NCI-H1694 (cell line): ENCODE measurements at regions not wholly inside any gene's neighbourhood (a gene's known extent, or its start where the extent isn't known, plus 50 kb on each side); places are given as distances from the start of the nearest gene placed in this dataset.

ENCODE experiments used
- DNase-seq: peaks from one replicate; lab custom pipeline; 2025; lab: John Stamatoyannopoulos, UW

DNA sequence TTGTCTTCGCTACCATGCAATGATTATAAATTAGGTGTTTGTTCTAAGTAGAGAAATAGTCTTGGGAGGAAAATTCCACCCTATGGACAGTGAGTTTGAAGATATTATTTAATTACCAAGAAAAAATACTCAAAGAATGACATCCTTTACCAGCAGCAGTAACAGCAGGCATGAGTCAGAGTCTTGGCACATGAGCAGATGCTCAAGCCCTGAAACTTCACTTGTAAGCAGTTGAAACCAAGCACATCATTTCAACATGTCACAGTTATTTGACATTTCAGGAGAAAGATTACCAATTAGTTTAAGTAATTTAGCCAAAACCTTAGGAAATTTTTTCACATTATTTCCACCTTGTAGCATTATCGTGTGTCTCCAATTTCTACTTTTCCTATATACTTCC lies 99.2 kb downstream of the C12orf50 start:
- DNase-seq = peak; percentile 25

DNA sequence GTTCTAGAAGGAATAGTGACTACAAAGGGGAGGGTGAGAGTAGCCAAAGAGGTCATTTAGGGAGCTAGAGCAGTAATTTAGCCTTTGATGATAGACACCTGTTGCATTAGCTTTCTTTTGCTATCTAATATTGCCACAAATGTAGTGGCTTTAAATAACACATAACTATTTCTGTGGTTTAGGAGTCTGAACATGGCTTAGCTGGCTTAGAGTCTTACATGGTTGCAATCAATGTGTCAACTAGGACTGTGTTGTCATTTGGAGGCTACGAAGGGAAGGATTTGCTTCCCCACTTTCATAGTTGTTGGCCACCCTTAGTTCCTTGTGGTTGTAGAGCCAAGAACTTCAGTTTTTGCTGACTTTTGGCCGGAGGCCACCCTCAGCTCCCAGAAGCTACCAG lies 99.9 kb downstream of the C12orf50 start:
- no peak for DNase-seq

DNA sequence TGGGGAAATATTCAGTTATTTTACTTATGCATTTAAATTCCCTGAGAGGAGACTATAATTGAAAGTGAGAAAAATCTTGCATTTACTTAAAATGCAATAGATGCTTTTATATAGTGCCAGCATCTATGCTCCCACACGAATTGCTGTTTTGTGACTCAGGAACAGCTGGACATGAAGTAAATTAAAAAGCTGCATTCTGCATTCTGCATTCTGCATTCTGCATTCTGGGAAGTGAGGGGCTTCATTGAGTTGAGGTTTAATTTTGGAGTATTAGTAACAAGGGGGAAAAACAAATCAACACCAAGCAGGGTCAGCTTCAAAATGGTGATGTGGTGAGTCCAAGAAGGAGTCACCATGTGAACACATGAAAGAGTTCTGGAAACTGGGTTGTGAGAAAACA lies 101.2 kb downstream of the C12orf50 start:
- no peak for DNase-seq

DNA sequence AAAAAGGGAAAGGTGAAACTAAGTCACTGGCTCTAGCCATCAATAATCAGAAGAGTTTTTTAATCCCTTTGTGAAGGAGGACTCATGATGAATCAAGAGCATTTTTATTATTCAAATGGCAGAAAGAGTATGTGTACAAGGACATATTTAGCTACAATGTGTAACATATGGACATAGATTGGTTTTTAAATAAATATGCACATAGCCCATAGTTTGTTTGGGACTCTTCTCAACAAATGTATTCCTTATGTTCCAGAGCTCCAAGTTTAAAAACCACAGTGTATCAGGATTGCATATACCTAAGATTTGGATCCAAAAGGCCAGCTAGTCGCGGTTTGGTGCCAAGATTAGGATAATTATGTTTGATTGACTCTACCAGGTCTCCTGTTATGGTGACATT lies 104.2 kb downstream of the C12orf50 start:
- peak; percentile 49 for DNase-seq

DNA sequence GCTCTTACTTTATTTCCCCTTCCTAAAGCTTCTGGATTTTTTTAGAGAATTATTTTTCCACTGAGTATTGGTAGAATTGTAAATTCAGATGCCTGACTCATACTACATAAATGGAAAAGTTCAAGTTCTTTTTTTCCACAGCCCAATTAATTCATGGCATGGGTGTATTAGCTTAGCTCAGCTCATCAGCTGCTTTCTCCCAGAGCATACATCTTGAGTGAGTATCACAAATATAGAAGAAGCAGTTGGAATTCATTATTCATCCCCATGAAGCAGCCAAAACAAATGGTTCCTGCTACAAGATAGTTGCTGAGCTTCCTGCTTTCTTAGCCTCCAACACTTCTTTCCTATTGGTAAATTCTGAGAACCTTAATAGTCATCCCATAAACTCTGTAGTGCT lies 105.1 kb downstream of the C12orf50 start:
- no peak for DNase-seq

DNA sequence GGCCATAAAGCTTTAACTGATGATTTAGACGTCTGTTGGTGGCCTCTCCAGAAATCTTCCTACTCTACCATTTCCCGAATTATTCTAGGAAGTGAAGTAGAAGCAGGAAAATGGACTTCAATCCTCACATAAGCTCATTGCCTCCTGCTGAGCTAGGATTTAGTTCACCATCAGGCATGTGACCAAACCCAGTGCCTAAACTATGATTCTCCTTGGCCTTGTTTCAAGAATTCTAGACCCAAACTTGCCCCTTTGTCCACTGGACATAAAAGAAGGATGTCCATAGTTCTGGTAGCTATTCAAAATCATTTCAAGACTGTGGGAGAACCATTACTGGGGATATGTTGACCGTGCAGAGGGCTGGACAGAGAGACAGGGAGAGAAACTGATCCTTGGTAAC lies 105.8 kb downstream of the C12orf50 start:
- DNase-seq = no peak

DNA sequence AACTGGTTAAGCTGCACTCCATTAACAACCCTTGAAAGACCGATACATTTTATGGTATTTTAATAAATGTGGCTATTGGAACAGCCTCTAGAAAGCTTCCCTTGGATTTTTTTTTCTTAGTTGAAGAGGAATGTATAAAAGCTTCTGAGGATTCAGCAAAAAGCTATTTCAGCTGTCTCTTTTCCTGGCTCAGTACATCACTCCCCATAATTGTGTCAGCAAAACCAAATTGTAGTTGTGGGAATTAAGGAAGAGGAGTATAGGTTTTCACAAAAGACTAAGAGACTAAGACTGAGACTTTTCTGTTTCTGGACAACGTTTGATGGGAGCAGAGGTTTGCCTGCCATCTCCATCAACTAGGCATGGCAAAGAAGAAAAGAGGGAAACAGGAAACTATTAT lies 106.5 kb downstream of the C12orf50 start:
- no peak for DNase-seq

DNA sequence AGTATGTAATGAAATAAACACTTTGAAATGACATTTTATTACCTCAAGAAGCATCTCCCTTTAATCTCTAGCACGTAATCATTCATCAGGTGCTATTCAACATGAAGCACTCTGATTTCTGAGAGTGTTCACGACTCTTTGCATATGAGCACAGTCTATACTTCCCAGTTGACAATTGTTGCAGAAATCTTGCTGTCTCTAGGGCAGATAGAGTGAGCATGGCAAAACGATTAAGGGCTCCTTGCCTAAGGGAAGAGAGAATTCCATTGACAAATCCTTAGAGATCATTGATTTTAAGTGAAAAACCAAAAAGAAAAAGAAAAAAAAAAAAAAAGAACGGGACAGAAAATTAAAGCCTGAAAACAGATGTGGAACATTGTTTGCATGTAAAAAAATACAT lies 107.6 kb downstream of the C12orf50 start:
- DNase-seq = no peak

DNA sequence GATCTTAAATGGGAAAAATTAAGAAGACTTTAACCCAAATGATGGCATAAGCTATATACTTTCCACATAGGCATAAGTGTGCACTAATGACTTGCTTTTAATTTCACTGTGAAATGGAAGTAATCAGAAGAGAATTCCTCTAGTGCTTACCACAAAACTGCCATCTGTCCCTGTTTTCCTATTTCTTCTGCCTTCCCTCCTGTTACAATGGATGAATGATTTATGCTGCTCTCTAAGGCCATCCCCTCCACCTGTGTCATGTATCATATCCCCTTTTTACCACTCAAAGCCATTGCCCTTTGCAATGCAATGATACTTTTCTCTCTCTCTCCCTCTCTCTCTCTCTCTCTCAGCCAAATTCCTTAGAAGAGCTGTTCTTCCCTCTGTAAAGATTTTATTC lies 109.1 kb downstream of the C12orf50 start:
- DNase-seq = peak; percentile 89

DNA sequence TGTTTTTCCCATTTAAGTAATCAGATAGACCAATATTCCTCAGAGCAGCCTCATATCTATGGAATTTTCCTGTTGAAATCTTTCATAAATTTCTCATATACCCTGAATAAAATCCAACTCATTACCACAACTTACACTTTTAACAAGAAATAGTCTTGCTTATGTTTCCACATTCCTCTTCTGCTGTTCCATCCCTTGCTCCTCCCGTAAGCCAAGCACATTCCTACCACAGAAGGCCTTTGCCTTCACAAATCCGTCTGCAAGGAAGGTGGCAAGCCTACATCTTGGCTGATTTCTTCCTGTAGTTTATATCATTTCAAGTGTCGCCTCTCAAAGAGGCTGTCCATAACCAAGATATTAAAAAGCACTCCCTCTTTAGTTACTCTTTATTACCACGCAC lies 127.7 kb downstream of the C12orf50 start:
- no peak for DNase-seq

DNA sequence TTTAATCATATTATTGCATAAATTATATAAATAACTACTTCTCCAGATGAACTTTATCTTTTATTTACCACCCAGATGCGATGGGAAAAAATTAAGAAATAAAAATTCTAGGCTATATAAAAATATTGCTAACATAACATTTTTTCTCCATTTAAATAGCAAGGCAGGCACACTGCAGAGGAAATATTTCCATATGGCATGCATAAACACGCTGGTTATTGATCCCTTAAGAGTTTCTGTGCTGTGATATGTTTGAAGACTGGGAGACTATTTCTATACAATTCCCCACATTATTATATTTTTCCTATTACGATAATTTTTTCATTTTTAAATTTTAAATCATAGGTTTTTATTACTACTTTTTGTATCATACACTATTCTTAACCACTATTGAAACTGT lies 131.5 kb downstream of the C12orf50 start:
- no peak for DNase-seq

DNA sequence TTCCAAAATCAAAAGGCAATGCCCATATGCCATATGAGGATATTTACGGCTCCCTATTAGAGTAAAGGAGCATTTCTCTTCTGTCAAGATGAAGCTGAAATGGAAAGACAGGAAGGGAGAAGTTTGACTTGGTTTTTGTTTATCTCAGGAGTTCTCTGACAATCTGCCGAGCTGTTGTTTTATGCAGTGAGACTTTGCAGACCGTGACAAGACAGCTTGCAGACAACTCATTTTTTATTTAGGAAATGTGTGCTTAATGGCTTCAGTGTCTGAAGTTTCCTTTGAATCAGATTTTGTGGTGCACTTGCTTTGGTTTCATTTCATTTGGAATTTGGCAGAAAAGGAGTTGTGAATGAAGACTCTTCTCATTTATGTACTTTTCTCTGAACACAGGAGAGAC lies 145.4 kb downstream of the C12orf50 start:
- DNase-seq = no peak

DNA sequence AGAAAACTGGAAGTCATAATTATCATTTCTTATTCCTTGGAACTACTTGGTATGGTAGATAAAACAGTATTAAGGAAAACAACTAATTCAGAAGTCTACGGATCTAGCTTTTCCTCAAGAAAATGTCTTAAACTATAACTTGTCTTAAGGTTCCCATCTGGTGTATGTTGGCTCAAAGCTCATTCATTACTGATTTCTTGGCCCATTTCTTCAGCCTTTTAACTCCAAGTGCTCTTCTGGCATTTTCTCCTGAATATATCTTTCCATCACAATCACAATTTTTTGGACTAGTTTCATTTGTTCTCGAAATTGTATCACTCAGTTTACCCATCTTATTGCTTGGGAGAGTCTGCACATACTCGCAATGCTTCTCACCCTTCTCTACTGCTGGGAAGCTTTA lies 150.1 kb downstream of the C12orf50 start:
- no peak for DNase-seq

DNA sequence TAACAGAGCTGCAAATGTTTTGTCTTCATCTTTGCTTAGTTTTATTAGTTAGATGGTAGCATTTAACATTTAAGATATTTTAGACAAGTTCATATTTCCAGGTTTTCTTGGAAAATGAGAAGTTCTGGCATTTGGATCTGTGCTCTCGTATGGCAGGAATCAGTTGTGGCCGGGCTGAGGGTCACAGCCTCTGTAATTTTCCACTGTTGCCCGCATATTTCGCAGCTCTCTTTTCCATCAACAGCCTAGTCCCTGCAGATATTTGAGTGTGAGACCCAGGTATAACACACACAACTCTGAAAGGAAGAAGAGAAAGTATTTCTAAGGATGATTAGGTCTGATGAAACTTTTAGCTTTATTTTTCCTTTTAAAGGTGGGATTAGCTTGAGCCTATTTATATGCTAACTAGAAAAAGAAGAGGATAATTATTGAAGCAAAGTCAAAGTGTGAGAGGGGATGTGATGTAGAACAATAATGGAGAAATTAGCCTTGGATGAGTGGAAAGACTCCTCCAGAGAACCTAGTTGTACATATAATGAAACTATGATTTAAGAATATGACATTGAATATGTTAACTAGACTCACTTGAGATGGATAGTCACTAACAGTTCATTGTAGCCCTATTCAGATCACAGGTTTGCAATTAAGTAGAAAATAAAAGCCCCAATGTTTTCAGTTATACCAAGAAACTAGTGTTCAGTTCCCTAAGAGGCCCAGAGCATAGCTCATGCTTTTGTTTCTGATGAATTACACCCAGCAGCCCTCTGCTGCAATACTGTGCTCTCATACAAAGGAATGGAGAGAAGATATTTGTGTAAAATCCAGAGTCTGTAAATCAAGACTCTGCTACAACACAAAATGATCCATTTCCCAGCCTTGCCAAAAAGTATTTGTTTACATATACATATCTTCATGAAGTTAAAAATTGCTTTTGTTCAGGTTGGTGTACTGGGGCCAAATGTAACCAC lies 158.4 kb downstream of the C12orf50 start:
- DNase-seq = no peak

DNA sequence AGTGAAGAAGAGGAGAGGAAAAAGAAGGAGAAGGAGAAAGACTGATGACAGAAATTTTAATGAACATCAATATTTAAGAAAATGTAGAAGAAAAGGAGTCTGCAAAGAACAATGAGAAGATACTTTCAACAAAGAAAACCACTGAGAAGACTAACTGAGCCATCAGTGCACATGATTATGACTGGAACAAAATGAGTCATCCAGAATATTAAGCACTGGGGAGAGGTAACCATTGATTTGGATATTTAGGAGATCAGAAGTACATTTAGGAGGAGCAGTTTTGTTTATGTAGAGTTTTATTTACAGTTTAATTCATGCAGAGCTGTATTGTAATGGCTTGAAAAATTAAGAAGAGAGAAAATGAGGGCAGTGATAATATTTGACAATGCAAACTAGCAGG lies 159.1 kb downstream of the C12orf50 start:
- DNase-seq = no peak

DNA sequence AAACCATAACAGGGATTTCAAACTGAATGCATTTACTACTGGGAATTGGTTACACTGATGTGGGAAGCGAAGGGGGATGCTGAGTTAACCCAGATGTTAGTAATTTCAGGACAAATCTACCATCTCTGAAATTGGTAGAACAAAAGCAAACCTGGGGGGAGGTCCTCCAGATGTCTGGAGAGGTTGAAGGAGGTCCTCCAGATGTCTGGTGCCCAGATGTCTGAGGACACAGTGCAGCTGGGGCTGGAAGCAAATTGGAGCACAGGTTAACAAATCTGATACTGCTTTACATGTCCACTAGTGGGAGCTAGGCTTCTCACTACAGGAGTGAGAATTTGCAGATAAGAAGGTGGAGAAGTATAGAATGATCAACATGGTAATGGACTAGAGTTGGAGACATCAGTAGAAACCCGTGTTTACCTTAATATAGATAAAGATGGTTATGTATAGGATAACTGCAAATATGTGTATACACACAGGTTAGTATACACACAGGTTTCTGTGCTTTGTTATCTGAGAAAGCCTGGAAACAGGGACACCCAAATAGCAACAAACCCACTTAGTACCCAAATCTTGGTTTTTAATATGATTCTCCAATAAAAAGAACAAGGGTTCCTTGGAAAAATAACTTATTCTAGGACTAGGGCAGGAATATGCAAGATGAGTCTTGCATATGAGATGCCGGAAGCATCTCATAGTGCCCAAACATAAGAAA lies 162.5 kb downstream of the C12orf50 start:
- no peak for DNase-seq

DNA sequence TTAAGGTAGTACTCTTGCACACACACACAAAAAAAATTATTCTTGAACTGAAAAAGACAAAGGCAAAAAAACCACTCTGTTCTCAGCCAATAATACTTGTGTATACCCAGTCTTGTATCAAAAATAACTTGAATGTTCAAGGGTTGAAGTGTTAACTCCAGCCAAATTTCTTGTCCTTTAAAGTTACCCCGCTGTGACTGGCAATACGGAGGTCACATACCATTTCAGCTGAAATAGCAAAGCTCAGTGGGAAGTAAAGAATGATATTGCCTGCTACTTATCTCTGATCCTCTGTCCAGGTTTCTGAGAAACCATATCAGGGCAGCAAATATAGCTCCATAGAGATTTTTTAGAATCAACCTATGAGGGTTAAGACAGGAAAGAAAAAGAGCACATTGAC lies 167.4 kb downstream of the C12orf50 start:
- DNase-seq = no peak

DNA sequence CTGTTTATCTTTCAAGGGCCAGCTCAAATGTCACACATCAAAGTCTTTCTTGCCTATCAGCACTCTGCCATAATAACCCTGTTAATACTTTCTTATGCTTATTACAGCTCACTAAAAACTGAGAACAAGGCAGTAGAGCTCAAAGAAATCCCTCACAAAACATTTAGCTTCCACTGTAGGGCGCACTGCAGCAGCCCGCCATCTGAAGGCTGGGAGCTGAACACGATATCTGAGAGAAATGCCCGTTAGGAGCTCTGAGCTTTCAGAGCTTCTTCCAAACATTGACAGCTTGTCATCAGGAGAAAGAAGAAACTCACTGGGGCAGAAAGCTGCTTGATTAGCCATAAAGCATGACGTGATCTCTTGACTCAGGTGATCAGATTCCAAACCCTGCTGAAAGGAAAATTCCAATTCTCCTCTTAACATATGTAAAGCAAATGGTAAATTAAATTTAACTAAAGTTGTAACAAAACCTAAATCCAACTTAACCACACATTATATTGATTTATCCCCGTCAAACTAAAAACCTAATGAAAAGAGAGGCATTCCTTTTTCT lies 175.7 kb downstream of the C12orf50 start:
- no peak for DNase-seq

DNA sequence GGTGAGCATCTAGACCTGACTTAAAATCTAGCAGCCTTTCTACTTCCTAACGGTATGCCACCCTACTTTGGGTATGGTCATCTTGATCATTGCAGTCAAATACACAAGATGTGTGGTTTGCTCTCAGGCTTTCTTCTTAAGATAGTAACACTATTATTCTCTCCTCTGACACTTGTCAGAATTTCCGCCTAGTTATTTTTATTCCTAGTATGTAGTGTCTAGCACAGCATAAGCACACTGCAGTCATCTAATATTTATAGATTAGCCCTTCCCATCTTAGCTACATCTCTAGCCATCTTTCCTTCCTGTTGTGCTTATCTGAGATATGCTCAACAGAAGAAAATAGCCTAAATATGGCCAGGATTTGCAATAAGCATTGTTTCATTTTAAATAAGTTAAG lies 180.1 kb downstream of the C12orf50 start:
- no peak for DNase-seq

DNA sequence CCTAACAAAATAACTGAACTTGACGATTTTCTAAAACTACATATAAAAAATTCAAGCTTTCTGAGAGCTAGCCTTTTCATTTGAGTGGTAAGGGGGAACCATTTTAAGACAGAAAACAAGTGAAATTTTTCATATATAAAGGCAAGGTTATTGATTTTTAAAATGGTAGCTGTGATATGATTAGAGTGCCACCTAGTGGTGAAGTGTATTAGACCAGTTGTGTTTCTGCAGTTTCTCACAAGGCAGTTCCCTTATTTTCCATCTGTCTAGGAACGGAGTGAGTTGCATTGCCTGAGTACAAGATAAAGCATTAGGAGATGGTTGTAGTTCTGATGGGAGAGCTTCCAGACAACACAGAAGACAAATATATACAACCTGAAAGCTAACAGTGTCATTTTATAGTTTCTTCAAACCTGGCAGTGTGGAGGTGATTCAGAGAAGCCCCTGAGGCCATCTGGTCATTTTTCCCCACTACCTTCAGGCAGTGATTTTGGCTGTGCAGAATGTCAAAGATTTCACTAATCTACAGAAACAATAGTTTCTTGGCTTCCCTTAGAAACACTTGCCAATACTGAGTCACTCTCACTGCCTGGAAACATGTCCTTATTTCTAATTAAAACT lies 180.8 kb downstream of the C12orf50 start:
- DNase-seq = peak; percentile 71

DNA sequence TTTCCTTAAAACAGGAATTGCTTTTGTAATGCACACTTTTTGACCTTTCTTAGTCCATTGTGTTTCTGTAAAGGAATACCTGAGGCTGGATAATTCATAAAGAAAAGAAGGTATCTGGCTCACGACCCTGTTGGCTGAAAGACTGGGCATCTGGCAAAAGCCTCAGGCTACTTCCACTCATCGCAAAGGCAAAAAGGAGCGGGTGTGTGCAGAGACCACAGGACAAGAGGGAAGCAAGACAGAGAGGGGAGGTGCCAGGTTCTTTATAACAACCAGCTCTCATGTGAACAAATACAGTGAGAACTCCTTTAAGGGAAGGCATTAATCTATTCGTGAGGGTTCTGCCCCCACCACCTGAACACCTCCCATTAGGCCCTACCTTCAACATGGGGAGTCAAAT lies 182.1 kb downstream of the C12orf50 start:
- no peak for DNase-seq

DNA sequence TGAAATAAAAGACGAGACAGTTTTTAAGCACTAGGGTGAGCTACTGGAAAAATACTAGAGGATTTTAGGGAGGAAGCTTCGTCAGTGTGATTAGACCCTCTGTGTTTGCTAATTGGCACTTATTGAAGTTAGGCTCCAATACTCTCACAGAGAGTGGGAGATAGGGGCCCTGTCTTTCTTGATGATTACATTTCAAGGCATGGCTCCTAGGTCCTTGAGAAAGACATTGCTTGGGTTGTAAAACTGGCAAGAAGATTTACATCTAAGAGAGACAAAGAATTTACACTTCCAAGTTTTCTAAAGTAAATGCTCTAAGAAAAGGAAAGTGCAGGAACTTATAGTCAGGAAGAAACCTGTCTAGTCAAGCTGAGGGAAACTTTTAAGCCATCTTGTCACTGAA lies 183.2 kb downstream of the C12orf50 start:
- no peak for DNase-seq

DNA sequence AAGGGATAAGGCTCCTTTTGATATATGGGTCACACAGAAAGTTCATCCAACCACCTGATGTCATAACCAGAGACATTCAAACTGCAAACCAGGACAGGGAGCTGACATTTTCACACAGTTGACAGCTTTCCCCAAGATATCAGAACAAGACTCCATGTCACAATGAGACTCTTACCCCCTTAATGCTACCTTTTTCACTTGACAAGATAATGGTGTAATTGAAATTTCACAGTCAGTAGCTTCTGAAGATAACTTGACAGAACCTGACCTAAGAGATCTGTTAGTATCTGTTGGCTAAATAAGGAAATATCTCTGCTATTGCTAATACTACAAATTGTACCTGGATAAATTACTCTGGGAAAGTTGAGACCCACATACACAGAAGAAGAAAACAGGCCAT lies 187.3 kb downstream of the C12orf50 start:
- DNase-seq = no peak
